ENCODE measurements at regions not wholly inside any gene's neighbourhood (a gene's known extent, or its start where the extent isn't known, plus 50 kb on each side); places are given as distances from the start of the nearest gene placed in this dataset. TPM values are rescaled to one million over a fixed set of nuclear protein-coding genes. Genes with fewer than 3 reads are reported as not detected.

DNA sequence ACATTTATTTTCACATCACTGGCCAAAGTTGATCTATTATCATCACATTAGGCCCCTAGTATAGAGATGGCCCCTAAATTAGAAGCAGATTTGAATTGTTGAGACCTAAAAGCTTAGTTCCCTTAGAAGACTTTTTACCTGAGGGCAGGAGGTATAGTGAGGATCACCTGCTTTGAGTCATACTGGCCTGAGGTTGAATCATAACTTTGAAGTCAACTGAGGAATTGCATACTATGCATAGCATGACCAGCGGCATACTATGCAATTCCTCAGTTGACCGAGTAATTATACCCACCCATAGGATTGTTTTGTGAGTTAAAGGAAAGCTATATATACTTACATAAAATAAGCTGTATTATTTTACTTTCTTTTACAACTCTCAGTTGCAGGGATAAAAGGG lies 50.3 kb upstream of the DPH5 start:
- Histone ChIP-seq H3K27me3 (ENCODE audit: control insufficient read depth in 2 of 2, insufficient read depth in 2 of 2, low read length in 2 of 2) (no peaks in the 10 kb centered on the region), H2AFZ (ENCODE audit: low read depth, low read length) (no peak overlapping the region), H4K20me1 (replicated peaks; ENCODE audit: control insufficient read depth, extremely low read depth, insufficient read depth, low read length) (no peaks in the 10 kb centered on the region), H3K27ac (ENCODE audit: insufficient read depth, low read depth, low read length) (no peak overlapping the region), H3K4me2 (ENCODE audit: insufficient read depth, low read length) (no peak overlapping the region), H3K4me1 (ENCODE audit: control insufficient read depth, extremely low read depth, insufficient read depth, low read length) (peaks cover 2% of the 10 kb centered on the region), H3K9ac (replicated peaks; ENCODE audit: extremely low read depth, insufficient read depth, low read length) (no peak overlapping the region), H3K4me3 (replicated peaks in 1 of 3; ENCODE audit: insufficient read depth in 1 of 3, low read depth in 1 of 3, low read length in 3 of 3) (no peak overlapping the region), H3K36me3 (ENCODE audit: control insufficient read depth in 2 of 2, extremely low read depth in 1 of 2, insufficient read depth in 2 of 2, low read length in 2 of 2) (no peaks in the 10 kb centered on the region), H3K79me2 (ENCODE audit: control insufficient read depth, insufficient read depth, low read length) (no peaks in the 10 kb centered on the region), H3K9me1 (replicated peaks; ENCODE audit: control insufficient read depth, extremely low read depth, insufficient read depth, low read length) (no peaks in the 10 kb centered on the region), H3K9me3 (replicated peaks; ENCODE audit: control insufficient read depth, insufficient read depth, low read length) (no peaks in the 10 kb centered on the region)
- intact Hi-C loops (cut with micrococcal nuclease) (no loop called here), dilution Hi-C loops (cut with MboI; ENCODE audit: extremely low pct_ligation_motif_present, low sequenced_read_pairs) (no loop called here)
- FAIRE-seq (no peak), DNase-seq (ENCODE audit: low read depth, low spot score) (no peak)
- CTCF ChIA-PET: interaction anchor here (1.4 kb wide), 1 partner anchor 12 kb away, joined by 3 read pairs; no protein-coding TSS in a partner anchor
- BruUV-seq (replicated peaks): no TSS peak
- POLR2A ChIA-PET: no interaction called here
- no peak for TF ChIP-seq CTCF (IDR thresholded peaks at IDR 0.05; ENCODE audit: extremely low read depth in 1 of 2, insufficient read depth in 1 of 2, low read depth in 1 of 2, low read length in 2 of 2)
- TF ChIP-seq GATA2 (IDR thresholded peaks at IDR 0.05; ENCODE audit: insufficient read depth, insufficient read length, low read depth, low read length): no peak
- no peak for TF ChIP-seq MYC (IDR thresholded peaks at IDR 0.05; ENCODE audit: low read depth, low read length)
- TF ChIP-seq FOS (IDR thresholded peaks at IDR 0.05; ENCODE audit: borderline replicate concordance, insufficient read depth, low read length): no peak

Small RNA genes in the stretch of these regions (small RNA-seq; reads per million reads assigned to genes)
- not detected for gene RF00424 (ENCODE audit: insufficient read depth, insufficient read length, low read depth, low replicate concordance)

Measured in endothelial cell of umbilical vein (primary cell).